WTC11 (cell line): ENCODE measurements at regions not wholly inside any gene's neighbourhood (a gene's known extent, or its start where the extent isn't known, plus 50 kb on each side); places are given as distances from the start of the nearest gene placed in this dataset.

Experiments used
- CTCF ChIP-seq: fragments of 200-600 bp; IDR thresholded peaks from 2 replicates; pipeline ENCODE4 v1.8.0; 2022; ENCODE audit warnings: antibody characterized with exemption
- SMAD3 ChIP-seq: sonication (generic); formaldehyde crosslinking; IDR thresholded peaks from 2 replicates; pipeline ENCODE4 v1.8.0; 2022; ENCODE audit warnings: missing genetic modification reagents, mild to moderate bottlenecking, borderline replicate concordance
- TF ChIP-seq, protein P1 (sequence below): sonication (generic); formaldehyde crosslinking; IDR thresholded peaks from 2 replicates; pipeline ENCODE4 v1.8.0; 2022; ENCODE audit warnings: missing genetic modification reagents

DNA sequence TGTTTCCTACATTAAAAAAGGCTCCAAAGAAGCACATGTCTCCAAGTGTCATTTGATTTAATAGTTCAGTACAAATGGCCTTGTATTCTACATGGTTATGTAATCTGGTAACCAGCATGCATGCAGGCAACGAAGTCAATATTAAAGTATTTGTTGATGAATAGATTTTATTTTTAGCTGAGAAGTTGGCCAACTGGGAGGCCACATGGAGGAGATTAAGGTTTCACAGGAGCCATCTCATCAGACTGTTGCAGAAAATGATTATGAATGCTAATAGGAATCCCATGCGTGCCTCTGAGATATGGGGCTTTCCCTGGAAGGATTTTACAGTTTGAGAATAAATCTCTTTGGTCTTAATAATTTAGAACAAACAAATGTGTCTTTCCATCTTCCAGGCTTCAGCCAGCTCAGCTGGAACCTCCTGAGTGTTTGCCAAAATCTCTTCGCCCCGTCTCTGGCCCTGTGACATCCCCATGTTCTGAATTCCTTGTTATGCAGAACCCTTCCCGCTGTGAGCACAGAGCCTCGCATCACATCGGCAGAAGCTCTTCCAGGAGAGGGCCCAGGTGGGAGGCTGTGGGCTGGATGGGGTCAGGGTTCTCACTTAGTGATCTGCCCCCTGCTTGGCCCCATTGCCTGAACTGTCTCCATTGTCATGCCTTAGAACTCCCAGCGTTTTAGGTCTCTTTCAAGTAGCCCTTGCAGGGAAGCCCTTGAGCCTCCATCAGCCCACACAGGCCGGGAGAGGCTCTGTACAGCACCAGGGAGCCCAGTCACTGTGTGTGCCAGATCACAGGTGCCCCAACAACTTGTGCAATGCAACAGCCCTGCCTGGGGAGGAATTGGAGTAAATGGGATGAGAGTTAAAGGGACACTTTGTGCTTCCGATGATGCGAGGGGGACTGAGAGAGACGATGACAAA is 190.5 kb upstream of the TWIST2 start:
- TF ChIP-seq CTCF (no peak), SMAD3 (CRISPR knock-in tag) (no peak)
- TF ChIP-seq, protein P1, sequence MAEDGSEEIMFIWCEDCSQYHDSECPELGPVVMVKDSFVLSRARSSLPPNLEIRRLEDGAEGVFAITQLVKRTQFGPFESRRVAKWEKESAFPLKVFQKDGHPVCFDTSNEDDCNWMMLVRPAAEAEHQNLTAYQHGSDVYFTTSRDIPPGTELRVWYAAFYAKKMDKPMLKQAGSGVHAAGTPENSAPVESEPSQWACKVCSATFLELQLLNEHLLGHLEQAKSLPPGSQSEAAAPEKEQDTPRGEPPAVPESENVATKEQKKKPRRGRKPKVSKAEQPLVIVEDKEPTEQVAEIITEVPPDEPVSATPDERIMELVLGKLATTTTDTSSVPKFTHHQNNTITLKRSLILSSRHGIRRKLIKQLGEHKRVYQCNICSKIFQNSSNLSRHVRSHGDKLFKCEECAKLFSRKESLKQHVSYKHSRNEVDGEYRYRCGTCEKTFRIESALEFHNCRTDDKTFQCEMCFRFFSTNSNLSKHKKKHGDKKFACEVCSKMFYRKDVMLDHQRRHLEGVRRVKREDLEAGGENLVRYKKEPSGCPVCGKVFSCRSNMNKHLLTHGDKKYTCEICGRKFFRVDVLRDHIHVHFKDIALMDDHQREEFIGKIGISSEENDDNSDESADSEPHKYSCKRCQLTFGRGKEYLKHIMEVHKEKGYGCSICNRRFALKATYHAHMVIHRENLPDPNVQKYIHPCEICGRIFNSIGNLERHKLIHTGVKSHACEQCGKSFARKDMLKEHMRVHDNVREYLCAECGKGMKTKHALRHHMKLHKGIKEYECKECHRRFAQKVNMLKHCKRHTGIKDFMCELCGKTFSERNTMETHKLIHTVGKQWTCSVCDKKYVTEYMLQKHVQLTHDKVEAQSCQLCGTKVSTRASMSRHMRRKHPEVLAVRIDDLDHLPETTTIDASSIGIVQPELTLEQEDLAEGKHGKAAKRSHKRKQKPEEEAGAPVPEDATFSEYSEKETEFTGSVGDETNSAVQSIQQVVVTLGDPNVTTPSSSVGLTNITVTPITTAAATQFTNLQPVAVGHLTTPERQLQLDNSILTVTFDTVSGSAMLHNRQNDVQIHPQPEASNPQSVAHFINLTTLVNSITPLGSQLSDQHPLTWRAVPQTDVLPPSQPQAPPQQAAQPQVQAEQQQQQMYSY (CRISPR knock-in tag): no peak
